GM10266 (cell line): ENCODE measurements at regions not wholly inside any gene's neighbourhood (a gene's known extent, or its start where the extent isn't known, plus 50 kb on each side); places are given as distances from the start of the nearest gene placed in this dataset.

Source experiments
- DNase-seq: peaks from one replicate; pipeline ENCODE4 v3.0.0; 2012; ENCODE audit errors: extremely low spot score
- CTCF ChIP-seq: IDR thresholded peaks from 2 replicates; pipeline ENCODE4 v1.5.1; 2012; ENCODE audit warnings: mild to moderate bottlenecking, low read depth; ENCODE audit not compliant: control insufficient read depth, insufficient read depth; ENCODE audit errors: missing control alignments

DNA sequence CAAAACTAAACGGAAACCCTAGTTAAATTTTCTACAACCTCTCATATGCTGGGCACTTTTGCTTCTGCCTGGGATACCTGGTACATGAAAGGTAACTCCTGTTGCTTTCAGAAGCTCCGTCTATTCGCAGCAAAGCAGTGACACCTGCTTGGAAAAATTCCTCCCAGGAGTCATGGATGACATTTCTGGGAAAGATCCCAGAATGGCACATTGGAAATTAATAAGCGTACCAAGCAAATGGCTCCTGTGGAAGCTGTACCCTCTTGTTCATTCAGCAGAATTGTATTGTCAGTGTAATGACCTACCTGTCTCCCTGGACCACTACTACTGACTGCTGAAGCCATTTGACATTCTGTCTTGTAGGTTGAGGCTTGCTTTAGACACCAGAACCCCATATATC lies 349.7 kb upstream of the NOCT start:
- TF ChIP-seq CTCF, result no peak
- no peak for DNase-seq

- TF ChIP-seq CTCF, result no peak
- DNase-seq, result no peak
Measured at GRCh38 chr4:138663883-138664282, 351.7 kb upstream of the NOCT start.

GRCh38 chr4:138659812-138660316 lies 355.7 kb upstream of the NOCT start:
- DNase-seq, result no peak
- no peak for TF ChIP-seq CTCF

- no peak for TF ChIP-seq CTCF
- no peak for DNase-seq
Measured at GRCh38 chr4:138659037-138659811, 356.4 kb upstream of the NOCT start.

- no peak for DNase-seq
- no peak for TF ChIP-seq CTCF
Measured at GRCh38 chr4:138658518-138658917, 357.1 kb upstream of the NOCT start.

DNA sequence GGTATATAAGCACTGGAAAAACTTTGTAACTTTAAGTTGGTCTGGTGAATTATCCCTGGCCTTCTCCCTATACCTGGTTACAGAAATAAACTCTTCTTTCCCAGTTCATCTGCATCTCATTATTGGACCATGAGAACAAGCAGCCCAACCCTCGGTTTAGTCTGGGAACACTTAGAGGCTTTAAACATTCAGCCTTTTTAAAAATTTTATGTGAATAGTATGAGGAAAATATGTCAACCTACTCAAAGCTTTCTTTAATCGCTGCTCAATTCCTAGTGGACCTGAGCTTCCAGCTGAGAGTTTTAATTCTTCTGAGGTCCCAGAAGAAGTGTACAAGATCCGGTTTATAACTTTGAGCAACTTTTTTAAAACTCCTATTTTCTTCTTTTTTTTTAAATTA lies 358.6 kb upstream of the NOCT start:
- TF ChIP-seq CTCF, result no peak
- no peak for DNase-seq

DNA sequence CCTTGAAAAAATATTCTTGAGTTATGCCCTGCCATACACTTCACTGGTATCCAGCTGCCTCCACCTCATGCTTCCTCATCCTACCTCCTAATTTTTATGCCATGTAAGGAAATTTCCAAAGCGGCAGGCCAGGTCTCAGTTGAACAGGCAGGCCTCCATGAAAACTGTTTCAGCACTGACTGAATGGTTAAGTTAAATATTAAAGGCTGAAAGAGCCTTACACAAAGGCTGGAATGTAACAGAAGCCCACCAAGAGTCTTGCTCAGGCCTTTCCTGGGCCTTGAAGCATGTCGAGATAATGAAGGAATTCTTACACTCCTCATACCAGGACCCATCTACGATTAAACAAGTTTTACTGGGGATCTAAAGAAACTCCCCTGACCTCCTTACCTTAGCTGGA lies 359.6 kb upstream of the NOCT start:
- TF ChIP-seq CTCF, result no peak
- DNase-seq, result no peak
